Keratinocyte (primary cell): ENCODE measurements at regions not wholly inside any gene's neighbourhood (a gene's known extent, or its start where the extent isn't known, plus 50 kb on each side); places are given as distances from the start of the nearest gene placed in this dataset.

Experiments
- DNase-seq: peaks from one replicate; pipeline ENCODE4 v3.0.0-alpha.2; 2011; ENCODE audit warnings: low read depth, missing footprints, low spot score
- FAIRE-seq: peaks from 2 replicates; lab custom pipeline; 2011; peaks lifted over from hg19 to GRCh38; lab: Jason Lieb, UNC
- H2AFZ ChIP-seq: 2 replicates; pipeline ENCODE4 v1.6.0; 2012; ENCODE audit warnings: low read length, control low read depth, inconsistent platforms; ENCODE audit not compliant: control insufficient read depth
- H3K27ac ChIP-seq: 2 replicates; pipeline ENCODE4 v1.5.1; 2011; ENCODE audit warnings: low read length; ENCODE audit not compliant: control insufficient read depth, insufficient read depth
- H3K27me3 ChIP-seq: 3 replicates; pipeline ENCODE4 v1.6.0; 2011; ENCODE audit warnings: low read length; ENCODE audit not compliant: control insufficient read depth, insufficient read depth; ENCODE audit errors: extremely low read depth
- H3K36me3 ChIP-seq, 2 experiments: 2 replicates in 1 of 2; 3 replicates in 1 of 2; pipeline ENCODE4 v1.5.1; 2011; ENCODE audit warnings: low read length in 2 of 2, mild to moderate bottlenecking in 1 of 2; ENCODE audit not compliant: control insufficient read depth in 2 of 2, insufficient read depth in 2 of 2; ENCODE audit errors: extremely low read depth in 1 of 2
- H3K4me1 ChIP-seq: 3 replicates; pipeline ENCODE4 v1.5.1; 2011; ENCODE audit warnings: low read length; ENCODE audit not compliant: control insufficient read depth, insufficient read depth; ENCODE audit errors: extremely low read depth
- H3K4me2 ChIP-seq: 3 replicates; pipeline ENCODE4 v1.6.0; 2011; ENCODE audit warnings: low read depth, low read length; ENCODE audit not compliant: control insufficient read depth, insufficient read depth; ENCODE audit errors: extremely low read depth
- H3K4me3 ChIP-seq, 3 experiments: fragments of 200-600 bp in 1 of 3; sonication (generic) in 1 of 3; 2 replicates in 2 of 3; 3 replicates in 1 of 3; pipeline ENCODE4 v1.5.1; 2011 to 2016; ENCODE audit warnings: low read length in 3 of 3, mild to moderate bottlenecking in 3 of 3, control low read depth in 2 of 3, inconsistent platforms in 1 of 3, low read depth in 1 of 3, mixed read lengths in 1 of 3, mixed run types in 1 of 3, moderate library complexity in 1 of 3; ENCODE audit not compliant: control insufficient read depth in 2 of 3, insufficient read depth in 2 of 3; ENCODE audit errors: extremely low read depth in 1 of 3
- H3K79me2 ChIP-seq: 2 replicates; pipeline ENCODE4 v1.6.0; 2012; ENCODE audit warnings: low read length; ENCODE audit not compliant: control insufficient read depth, insufficient read depth
- H3K9ac ChIP-seq: 3 replicates; pipeline ENCODE4 v1.6.0; 2011; ENCODE audit warnings: low read length; ENCODE audit not compliant: control insufficient read depth, insufficient read depth; ENCODE audit errors: extremely low read depth
- H3K9me1 ChIP-seq: 3 replicates; pipeline ENCODE4 v1.6.0; 2011; ENCODE audit warnings: low read length; ENCODE audit not compliant: control insufficient read depth, insufficient read depth; ENCODE audit errors: extremely low read depth
- H3K9me3 ChIP-seq: 2 replicates; pipeline ENCODE4 v1.5.1; 2012; ENCODE audit warnings: low read depth, low read length; ENCODE audit not compliant: control insufficient read depth
- H4K20me1 ChIP-seq: 3 replicates; pipeline ENCODE4 v1.6.0; 2011; ENCODE audit warnings: low read length; ENCODE audit not compliant: control insufficient read depth, insufficient read depth; ENCODE audit errors: extremely low read depth
- EZH2 ChIP-seq: IDR thresholded peaks from one replicate; pipeline ENCODE4 v1.6.1; 2012; ENCODE audit warnings: inconsistent platforms, mild to moderate bottlenecking, low read length, moderate library complexity
- dilution Hi-C: fragments of 300-500 bp; cut with MboI; formaldehyde crosslinking; loops from one replicate; pipeline ENCODE4 v1.7.0; 2020; ENCODE audit warnings: low sequenced_read_pairs; ENCODE audit not compliant: extremely low pct_ligation_motif_present
- TF ChIP-seq, protein P1 (sequence below), 3 experiments: IDR thresholded peaks in 1 of 3; conservative IDR thresholded peaks in 1 of 3; optimal IDR thresholded peaks in 1 of 3; 2 replicates in 2 of 3; 3 replicates in 1 of 3; pipeline versions ENCODE3 to v1.5.1; 2011; ENCODE audit warnings: low read length in 3 of 3, mild to moderate bottlenecking in 3 of 3, moderate library complexity in 2 of 3, control low read depth in 1 of 3, inconsistent platforms in 1 of 3; ENCODE audit not compliant: insufficient read depth in 2 of 3; ENCODE audit errors: extremely low read depth in 1 of 3

DNA sequence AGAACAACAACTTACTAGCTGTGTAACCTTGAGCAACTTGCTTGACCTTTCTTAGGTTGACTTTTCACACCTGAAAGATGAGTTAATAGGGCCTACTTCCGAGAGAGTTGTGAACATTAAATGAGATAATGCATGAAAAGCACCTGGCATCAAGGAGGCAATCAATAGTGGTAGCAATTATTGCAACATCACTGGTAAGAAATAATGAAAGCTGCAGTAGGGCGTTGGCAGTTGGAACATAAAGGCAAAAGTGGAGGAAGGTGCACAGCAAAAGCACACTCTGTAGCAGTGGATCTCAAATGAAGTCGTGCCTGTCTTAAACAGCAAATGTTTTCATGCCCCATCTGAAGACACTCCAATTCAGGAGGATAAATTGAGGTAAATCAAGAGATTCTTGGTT is 178.9 kb upstream of the VRK2 start:
- no peak for DNase-seq
- H3K36me3 ChIP-seq = no peaks in the 10 kb centered on the region
- no peaks in the 10 kb centered on the region for H3K9me3 ChIP-seq
- H3K27me3 ChIP-seq = no peaks in the 10 kb centered on the region
- H3K9me1 ChIP-seq = no peaks in the 10 kb centered on the region
- no peak overlapping the region for H3K4me2 ChIP-seq
- no peak for FAIRE-seq
- H2AFZ ChIP-seq = no peak overlapping the region
- H3K79me2 ChIP-seq = no peaks in the 10 kb centered on the region
- dilution Hi-C loops = no loop called here
- H3K4me1 ChIP-seq = no peaks in the 10 kb centered on the region
- H3K9ac ChIP-seq = no peak overlapping the region
- TF ChIP-seq EZH2 = no peak
- TF ChIP-seq, protein P1, sequence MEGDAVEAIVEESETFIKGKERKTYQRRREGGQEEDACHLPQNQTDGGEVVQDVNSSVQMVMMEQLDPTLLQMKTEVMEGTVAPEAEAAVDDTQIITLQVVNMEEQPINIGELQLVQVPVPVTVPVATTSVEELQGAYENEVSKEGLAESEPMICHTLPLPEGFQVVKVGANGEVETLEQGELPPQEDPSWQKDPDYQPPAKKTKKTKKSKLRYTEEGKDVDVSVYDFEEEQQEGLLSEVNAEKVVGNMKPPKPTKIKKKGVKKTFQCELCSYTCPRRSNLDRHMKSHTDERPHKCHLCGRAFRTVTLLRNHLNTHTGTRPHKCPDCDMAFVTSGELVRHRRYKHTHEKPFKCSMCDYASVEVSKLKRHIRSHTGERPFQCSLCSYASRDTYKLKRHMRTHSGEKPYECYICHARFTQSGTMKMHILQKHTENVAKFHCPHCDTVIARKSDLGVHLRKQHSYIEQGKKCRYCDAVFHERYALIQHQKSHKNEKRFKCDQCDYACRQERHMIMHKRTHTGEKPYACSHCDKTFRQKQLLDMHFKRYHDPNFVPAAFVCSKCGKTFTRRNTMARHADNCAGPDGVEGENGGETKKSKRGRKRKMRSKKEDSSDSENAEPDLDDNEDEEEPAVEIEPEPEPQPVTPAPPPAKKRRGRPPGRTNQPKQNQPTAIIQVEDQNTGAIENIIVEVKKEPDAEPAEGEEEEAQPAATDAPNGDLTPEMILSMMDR (optimal IDR thresholded peaks at IDR 0.05 in 1 of 3, IDR thresholded peaks at IDR 0.05 in 1 of 3, conservative IDR thresholded peaks at IDR 0.05 in 1 of 3; ENCODE audit: extremely low read depth in 1 of 3, insufficient read depth in 2 of 3, low read length in 3 of 3) = no peak
- no peaks in the 10 kb centered on the region for H4K20me1 ChIP-seq
- no peak overlapping the region for H3K4me3 ChIP-seq
- H3K27ac ChIP-seq = no peak overlapping the region

DNA sequence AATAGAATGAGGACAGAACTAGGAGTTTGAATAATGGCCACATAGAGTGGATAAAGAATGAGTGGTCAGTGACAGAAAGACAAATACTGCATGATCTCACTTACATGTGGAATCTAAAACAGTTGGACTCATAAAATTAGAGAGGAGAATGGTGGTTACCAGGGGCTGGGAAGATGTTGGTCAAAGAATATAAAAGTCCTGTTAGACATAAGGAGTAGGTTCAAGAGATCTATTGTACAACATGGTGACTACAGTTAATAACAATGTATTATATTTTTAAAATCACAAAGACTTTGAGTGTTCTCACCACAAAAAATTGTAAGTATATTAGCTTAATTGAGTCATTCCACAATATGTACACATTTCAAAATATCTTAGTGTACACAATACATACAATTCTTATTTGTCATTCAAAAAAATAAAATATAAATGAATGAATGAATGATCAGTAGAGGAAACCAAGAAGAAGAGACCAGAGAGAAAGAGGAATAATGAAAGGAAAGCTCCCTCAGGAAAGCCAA is 177.9 kb upstream of the VRK2 start:
- Histone ChIP-seq H3K9ac (no peak overlapping the region), H3K27me3 (no peaks in the 10 kb centered on the region)
- dilution Hi-C loops = no loop called here

More for the DNA sequence above, 177.9 kb upstream of the VRK2 start:
- Histone ChIP-seq H3K27ac (no peak overlapping the region), H3K79me2 (no peaks in the 10 kb centered on the region), H3K36me3 (no peaks in the 10 kb centered on the region), H3K4me3 (no peak overlapping the region), H3K4me1 (no peaks in the 10 kb centered on the region), H3K9me1 (no peaks in the 10 kb centered on the region), H3K4me2 (no peak overlapping the region), H4K20me1 (no peaks in the 10 kb centered on the region), H3K9me3 (no peaks in the 10 kb centered on the region), H2AFZ (no peak overlapping the region)
- no peak for FAIRE-seq
- no peak for DNase-seq
- TF ChIP-seq, protein P1 (optimal IDR thresholded peaks at IDR 0.05 in 1 of 3, IDR thresholded peaks at IDR 0.05 in 1 of 3, conservative IDR thresholded peaks at IDR 0.05 in 1 of 3; ENCODE audit: extremely low read depth in 1 of 3, insufficient read depth in 2 of 3, low read length in 3 of 3) = no peak
- no peak for TF ChIP-seq EZH2
